GM21447 (cell line): ENCODE measurements at regions not wholly inside any gene's neighbourhood (a gene's known extent, or its start where the extent isn't known, plus 50 kb on each side); places are given as distances from the start of the nearest gene placed in this dataset.
A peak's percentile ranks its signal among the peaks of the same experiment; 100 is the strongest.
"Not testable (repeated sequence)": the region's sequence is repeated elsewhere in the genome, so short reads cannot be mapped to it uniquely, and the experiment has no call there.

Experiments
- ATAC-seq: cut with Tn5 transposase; IDR thresholded peaks from one replicate; pipeline ENCODE4 v1.9.1; 2021; ENCODE audit not compliant: unreplicated experiment

DNA sequence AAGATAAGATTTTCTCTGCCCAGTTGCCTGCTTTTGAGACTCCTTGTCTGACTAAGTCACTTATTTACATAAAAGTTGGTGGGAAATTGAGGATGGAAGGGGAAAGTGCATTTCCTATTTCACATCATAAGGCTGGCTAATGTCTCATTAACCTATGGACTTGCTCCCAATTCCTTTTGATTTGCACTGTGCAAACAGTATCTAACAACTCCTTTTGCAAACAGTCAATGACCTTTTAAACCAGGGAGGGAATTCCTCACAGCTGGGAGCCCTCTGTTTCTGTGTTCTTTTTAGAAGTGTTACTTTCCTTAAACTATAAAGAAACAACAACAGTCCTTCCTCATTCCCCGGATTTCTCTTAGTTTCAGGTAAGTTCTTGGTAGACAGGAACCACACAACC is 272.8 kb downstream of the RND3 start:
- no peak for ATAC-seq

DNA sequence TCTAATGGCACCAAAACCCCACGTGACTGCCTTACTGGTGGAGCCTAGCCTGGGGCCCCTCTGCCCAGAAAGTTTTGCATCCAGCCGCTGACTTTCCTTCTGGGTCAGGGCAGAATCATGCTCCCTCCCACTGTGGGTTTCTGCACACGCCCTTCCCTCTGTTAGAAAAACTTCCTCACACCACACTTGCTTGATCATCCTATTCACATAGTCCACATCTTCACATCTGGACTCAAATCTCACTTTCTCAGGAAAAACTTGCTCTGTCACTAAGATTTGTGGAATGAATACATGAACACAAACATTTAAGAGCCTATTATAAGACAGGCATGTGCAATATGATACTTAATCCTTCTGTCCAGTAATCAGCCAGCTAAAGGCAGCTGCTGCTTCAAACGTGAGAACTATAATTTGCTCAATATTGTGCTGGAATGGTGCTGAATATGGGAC is 274.7 kb downstream of the RND3 start:
- ATAC-seq, result no peak

DNA sequence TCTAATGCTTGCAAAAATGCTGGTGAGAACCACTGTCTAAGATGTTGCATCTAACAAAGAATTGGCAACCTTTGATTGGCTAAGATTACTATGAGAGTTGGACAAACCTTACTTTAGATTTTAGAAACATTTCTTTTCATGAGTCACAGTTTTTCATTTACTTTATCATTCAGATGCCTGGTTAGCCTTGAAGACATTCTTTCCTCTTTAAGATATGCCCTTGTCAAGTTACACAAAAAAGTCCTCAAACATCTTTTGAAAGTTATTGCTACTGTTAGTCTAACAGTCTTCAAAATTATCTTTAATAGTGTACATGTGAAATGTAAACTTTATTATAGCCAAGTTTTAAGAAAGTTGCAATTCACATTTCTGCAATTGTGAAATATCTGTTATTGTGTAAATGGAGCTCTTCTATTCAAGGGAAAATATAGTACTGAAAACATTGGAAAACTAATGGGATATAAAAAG is 276.3 kb downstream of the RND3 start:
- no peak for ATAC-seq

DNA sequence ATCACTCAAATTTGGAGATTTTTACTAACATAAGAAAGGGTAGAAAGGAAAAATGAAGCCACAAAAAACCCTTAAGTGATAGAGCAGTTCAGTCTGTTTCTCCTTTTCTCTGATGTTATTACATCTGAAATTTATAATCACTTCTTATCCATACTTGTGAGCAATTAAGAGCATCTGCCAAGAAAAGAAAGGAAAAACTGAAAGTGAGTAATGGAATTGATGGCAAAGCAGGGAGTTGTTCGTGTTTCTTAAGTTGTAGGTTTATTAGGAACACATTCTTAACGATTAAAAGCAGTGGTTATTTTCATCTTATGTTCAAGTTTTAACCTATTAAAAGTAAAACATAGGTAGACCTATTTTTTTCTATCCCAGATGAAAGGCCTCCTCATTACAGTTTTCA is 277.7 kb downstream of the RND3 start:
- no peak for ATAC-seq

DNA sequence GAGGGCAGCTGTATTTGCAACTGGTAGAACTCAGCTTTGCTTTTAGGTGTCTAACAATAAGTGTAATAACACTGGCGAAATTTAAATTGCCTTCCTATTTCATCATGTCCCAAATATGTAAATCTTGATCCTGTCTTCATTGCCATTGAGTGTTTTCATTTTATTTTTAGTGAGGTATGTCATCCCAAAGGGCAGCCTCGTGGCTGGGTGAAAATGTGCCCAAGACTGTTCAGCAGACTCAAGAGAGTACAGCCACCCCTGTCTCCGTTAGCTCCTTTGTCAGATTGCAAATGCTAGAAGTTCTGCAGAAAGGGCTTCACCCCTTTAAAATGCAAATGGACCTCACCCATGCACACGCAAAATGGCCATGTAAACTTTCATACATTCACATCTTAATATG is 278.8 kb downstream of the RND3 start:
- ATAC-seq, result no peak

DNA sequence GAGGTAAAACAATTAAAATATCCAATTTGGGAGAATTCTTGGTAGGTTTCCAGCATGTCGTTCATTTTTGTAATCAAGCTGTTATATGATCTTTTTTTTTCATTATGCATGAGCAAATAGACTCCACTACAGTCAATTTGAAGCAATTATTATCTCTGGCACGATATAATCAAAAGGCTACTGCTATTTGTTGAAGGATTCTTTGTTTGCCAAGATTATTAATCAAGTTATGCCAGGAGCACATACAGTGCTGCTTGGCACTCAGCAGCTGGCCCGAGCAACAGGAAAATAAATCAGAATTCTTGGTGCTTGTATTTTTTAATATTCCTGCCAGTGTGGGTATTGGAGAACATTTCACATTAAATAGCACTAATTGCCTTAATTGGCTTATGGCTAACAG is 279.5 kb downstream of the RND3 start:
- no peak for ATAC-seq

DNA sequence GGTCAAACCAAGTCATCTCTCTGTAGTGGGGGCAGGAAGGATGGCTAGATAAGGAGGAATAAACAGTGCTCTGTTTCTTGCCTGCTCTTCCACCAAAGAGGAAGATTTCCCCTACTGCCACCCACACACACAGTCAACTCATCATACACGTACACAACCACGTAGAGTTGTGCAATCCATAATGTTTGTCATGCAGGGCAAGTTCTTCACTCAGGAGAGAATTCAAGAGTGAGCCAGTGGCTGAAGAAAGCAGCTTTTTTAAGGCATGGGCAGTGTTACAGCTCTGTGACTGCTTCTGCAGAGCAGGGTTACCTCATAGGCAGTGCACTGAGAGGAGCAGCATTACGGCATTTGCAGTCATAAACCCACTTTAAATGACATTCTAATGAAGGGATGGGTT is 283.0 kb downstream of the RND3 start:
- ATAC-seq, result no peak

DNA sequence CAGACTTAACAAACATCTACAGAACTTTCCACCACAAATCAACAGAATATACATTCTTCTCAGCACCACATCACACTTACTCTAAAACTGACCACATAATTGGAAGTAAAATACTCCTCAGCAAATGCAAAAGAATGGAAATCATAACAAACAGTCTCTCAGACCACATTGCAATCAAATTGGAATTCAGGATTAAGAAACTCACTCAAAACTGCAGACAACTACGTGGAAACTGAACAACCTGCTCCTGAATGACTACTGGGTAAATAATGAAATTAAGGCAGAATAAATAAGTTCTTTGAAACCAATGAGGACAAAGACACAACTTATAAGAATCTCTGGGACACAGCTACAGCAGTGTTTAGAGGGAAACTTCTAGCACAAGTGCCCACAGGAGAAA is 292.7 kb downstream of the RND3 start:
- ATAC-seq, result not testable (repeated sequence)

DNA sequence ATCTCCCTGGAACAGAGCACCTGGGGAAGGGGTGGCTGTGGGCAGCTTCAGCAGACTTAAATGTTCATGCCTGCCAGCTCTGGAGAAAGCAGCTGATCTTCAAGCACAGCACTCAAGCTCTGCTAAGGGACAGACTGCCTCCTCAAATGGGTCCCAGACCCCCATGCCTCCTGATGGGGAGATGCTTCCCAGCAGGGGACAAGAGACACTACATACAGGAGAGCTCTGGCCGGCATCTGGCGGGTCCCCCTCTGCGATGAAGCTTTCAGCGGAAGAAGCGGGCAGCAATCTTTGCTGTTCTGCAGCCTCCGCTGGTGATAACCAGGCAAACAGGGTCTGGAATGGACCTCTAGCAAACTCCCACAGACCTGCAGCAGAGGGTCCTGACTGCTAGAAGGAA is 294.8 kb downstream of the RND3 start:
- no peak for ATAC-seq

DNA sequence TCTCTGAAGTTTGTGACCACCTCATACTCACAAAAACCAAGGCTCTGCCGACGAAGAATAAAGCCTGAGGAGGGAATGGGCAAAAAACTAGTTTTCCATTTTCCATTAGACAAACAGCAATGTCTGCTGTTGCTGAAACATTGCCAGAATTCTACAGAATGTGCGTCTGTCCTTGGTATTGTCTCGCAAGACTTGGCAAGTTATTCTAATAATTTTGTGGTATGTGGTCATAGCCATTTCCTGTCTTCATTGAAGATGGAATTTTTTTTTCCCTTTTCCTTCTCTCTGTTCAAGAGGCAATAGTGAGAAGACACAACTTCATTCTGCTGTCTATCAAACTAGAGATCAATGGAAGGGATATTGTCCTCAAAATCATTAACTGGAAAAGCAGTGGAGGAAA is 296.1 kb downstream of the RND3 start:
- no peak for ATAC-seq

DNA sequence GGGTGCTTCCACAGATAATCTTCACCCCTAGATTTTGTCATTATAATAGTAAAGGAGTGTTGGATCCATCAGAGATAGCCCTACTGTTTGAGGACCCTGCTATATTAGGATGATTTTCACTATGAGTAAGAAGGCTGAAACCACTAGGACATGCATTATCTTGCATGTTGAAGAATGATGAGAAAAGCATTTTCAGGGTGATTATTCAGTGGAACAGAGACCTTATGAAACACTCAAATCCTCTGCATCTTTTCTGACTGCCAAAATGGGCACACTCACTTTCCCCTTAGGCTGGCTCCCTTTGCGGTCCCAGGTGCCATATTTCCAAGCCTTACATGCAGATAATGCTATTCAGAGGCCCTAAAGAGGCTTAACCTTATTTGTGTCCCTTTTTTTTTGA is 296.9 kb downstream of the RND3 start:
- ATAC-seq, result no peak

DNA sequence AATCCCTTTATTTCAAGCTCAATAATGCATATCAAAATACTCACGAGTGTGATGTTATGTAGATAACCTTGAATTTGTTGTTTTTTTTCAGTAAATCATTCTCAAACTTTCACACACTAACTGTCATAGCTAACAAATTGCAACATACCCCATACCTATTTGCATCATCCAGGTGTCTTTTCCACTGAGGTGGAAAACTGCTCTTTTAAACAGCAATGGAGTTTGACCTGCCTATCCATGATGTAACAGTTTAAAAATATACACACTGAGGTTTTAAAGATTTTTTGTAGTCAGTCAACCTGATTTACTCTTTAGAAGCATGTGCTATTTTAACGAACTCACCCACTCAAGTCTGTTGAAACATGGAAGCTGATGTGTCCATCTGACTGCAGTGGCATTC is 298.7 kb downstream of the RND3 start:
- ATAC-seq, result no peak

DNA sequence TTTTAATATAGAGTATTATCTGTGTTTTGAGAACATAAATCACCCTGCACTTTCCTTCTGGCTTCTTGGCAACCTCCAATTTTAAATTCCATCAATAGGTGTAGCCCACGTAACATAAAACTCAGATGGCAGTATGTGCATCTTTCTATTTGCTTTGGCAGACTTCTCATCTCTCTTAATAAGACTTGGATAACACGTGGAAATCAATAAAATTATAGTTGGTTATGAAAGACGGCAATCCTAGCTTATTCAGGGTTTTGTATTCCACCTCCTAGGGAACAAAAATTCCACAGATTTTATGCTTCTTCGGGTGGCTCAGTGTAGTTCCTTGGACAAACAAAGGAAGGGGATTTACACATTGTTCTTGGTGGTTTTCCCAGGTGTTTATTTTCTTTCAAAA is 299.3 kb downstream of the RND3 start:
- no peak for ATAC-seq

DNA sequence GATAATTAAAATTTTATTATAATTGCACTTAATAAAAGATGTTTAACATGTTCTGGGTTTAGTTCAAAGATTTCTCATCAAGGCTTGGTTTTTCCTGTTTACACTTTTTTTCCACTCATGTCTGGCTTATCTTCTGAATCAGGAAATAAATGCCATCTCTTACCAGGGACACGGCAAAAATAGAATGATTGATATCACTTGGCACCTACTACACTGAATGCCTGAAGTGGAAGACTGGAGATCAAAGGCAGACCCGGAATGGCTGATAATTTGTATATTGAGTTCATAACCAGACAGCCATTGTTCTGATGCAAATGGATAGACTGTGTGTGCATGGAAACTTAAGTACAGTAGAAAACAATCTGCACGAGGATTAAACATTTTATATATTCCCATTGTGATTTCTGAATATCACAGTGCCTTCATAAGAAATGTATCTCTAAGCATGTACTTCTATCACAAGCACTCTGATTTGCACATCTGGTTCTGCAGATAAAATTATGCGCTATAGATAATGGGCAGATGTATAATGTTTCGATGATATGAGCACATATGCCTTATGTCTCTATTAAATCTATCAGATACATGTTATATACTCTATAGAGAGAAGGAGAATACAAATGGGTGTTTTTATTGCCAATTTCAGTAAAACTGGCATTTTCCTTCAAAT is 304.8 kb downstream of the RND3 start:
- no peak for ATAC-seq

DNA sequence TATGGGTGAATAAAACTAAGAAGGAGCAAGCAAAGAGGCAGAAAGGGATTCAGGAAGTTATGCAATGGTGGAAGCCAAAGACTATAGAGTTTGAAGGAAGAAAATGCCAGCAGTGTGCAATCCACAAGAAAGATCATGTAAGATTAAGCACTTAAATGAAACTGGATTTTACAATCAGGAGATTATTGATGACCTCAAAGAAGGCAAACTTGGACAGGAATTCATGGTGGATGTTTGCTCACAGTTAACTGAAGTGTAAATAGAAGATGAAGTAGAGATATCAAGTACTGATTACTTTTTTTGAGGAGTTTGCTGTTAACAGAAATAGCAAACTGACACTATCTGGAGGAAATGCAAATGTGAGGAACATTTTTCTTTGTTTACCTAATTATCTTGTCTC is 308.9 kb downstream of the RND3 start:
- ATAC-seq, result no peak

DNA sequence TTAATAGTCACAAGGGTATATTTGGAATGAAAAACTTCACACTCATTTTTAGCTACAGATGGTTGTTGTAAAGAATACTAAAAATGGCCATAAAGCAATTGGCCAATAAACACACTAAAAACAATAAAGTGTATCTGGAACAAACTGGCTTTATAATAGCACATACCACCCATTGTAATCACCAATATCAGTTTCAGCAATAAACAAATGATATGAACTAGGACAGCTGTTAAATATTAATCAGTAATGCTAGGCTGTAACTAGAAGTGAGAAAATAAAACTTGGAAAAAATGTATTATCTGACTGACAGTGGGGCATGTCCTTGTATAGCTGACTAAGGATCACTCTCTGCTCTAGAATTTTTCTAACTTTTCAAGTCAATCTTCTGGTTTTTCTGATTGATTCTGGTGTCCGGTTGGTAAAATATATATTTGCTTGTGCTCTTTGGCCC is 312.5 kb downstream of the RND3 start:
- no peak for ATAC-seq

DNA sequence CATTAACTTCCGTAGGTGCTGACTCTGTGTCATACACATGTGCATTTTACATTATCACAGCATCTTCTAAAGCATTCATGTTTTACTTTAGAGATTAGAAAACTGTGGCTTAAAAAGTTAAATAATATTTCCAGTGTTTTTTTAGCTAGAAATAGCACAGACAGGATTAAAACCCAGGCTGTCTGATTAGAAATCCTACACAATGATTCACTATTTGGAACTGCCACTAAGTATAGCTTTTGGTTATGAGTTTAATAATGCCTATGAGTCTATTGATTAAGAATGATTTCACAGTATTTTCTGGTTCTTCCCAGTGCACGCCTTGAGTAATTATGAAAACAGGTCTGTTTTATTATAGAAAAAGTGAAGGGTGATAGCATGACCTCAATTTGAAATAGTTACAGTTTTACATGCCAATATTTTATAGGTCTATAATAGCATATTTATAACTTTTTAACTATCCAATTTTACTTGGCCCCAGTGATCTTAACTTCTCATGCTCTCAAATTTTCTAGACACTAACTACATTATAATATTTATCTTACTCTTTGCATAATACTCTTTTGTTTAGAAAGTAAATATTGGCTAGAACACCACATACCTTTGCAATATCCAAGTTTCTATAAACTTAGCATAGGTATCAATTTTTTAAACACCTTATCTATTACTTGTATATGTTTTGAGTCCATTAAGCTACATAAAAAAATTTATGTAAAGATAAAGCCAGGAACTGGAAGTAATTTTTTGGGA is 313.2 kb downstream of the RND3 start:
- no peak for ATAC-seq

DNA sequence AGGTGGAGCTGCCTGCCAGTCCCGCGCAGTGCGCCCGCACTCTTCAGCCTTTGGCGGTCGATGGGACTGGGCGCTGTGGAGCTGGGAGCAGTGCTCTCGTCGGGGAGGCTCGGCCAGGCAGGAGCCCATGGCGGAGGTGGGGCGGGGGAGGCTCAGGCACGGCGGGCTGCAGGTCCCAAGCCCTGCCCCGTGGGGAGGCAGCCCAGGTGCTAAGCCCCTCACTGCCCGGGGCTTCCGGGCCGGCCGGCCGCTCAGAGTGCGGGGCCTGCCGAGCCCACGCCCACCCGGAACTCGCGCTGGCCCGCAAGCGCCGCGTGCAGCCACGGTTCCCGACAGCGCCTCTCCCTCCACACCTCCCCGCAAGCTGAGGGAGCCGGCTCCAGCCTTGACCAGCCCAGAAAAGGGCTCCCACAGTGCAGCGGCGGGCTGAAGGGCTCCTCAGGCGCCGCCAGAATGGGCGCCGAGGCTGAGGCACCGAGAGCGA is 316.4 kb downstream of the RND3 start:
- no peak for ATAC-seq

DNA sequence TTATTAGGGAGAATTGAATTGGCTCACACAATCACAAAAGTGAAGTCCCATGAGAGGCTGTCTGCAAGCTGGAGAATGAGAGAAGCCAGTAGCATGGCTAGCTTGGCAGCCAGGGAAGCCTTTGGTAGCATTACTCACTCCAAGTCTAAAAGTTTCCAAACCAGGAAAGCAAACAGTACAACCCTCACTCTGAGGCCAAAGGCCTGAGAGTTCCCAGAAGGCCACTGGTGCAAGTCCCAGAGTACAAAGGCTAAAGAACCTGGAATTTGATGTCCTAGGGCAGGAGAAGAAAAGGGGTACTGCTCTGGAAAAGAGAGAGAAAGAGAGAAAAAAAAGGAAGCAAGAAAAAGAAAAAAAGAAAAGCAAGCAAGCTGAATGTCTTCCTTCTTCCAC is 318.2 kb downstream of the RND3 start:
- no peak for ATAC-seq

DNA sequence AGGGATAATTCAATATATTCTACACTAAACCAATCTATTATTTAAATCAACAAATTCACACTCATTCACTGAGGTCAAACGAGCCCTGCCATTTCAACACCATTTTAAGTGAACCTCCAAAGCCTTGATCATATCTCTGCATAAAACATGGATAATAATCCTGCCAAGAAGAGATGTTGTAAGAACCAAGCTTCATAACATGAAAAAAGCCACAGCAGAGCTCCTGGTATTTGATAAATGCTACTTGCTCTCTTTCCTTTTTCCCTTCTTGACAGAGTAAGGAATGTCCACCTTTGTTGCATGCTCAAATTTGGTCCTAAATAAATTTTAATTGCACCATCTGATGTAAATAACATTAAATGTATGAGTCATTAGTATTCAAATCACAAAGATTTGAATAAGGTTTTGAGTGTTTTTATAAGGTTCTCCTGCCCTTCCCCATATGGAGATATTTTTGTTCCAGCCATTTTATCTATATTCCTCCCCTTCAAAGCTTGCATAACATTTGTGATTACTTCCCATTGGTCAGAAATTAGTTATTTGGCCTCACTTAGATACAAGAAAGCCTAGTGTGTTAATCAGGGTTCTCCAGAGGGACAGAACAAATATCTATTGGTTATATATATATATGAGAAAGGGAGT is 318.8 kb downstream of the RND3 start:
- ATAC-seq, result no peak

DNA sequence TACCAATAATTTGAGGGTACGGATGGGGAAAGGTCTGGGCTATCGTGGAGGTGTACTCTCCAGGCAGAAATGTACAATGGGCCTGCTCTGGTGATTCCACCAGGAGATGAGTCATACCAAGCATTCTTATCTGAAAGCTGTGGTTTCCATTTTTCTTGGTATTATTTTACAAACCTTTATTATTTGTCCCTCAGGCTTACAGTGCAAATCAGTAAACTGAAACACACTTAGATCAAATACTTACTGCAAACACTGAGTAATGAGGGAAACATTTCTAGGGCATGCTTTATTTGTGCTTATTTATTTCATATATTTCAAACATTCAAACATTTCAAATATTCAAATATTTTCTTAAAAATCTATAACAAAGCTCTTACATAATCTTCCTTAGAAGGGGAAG is 319.8 kb downstream of the RND3 start:
- ATAC-seq, result peak; percentile 95
